ENCODE measurements at regions not wholly inside any gene's neighbourhood (a gene's known extent, or its start where the extent isn't known, plus 50 kb on each side); places are given as distances from the start of the nearest gene placed in this dataset.
"Not testable (repeated sequence)": the region's sequence is repeated elsewhere in the genome, so short reads cannot be mapped to it uniquely, and the experiment has no call there.

DNA sequence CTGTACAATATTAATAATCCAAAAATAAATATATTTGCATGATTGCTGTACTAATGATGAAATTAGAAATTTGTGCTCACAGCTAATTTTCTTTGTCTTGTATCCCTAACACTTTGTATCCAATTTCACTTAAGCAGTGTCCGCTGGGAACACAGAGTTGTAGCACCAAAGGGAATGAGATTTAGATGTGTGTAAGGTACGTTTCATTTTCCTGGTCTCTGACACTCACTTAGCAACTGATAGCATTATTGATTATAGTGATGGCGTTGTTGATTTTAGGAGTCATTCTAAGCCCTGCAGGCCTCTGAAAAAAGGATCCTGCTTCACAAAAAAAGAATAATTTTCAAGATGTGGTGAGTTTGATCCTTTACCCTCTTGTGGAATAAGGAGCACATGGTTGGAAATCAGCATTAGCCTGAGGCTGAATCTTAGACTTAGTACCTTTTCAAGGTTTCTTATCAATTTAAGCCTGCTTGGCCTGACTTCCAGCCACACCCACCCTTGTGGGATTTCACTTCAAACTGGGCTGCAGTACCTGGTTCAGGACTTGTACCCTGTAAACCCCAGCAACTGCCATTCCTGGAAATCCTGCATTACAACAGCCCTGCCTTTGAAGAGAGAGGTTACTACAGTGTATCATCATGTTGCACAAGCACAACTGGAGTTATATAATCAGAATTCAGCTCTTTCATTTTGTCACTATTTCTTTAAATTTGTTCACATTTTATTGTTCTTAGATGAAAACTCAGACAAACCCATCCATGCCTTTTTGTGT lies 116.2 kb downstream of the RND3 start:
- DNase-seq (ENCODE audit: low spot score): no peak

GRCh38 chr2:150370561-150370960 lies 116.9 kb downstream of the RND3 start:
- no peak for DNase-seq (ENCODE audit: low spot score)

DNA sequence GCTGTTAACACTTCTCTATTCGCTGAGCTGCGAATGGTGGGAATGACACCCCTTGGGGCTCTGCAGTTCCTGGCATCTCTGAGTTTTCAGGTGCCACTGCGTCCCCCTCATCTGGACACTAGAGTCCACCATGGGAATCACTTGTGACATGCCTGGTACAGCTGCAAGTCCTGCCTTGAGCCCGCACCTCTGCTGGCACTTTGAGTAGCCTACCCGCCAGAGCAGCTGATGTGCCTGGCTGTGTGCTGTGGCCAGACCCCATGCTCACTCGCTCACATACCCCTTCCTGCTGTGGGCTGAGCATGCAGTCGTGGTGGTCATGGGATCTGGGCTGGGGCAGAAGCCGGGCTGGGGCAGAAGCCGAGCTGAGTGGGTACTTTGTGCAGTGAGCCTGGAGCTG lies 117.6 kb downstream of the RND3 start:
- DNase-seq (ENCODE audit: low spot score): no peak

- no peak for DNase-seq (ENCODE audit: low spot score)
These were observed 129.0 kb downstream of the RND3 start for GRCh38 chr2:150358468-150358807.

DNA sequence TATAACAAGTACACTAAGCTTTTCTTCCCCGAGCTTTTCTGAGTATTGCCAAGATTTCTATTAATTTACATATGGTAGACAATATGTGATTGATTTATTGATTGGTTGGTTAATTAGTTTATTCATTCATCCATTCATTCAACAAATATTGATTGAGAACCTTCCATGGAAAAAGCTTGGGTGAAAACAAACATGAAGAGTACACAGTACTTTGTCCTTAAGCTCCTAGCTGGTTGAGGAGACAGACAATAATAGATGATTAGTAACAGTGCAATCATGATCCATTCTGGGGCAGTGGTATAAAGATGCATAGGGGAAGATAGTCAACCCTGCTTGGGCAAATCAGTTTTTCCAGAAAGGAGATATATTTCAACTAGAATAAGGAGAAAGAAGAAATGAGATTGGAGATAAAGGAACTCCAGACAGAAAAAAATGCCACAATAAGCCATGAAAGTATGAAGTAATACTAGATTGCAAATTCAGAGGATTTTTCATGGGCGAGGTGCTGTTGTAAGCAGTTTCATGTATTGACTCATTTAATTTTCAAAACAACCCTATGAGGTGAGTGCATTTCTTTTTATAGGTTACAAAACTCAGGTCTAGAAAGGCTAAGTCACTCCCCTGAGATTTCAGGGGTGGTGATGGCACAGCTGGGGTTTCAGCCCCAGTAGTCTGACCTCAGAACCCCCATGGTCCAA lies 129.5 kb downstream of the RND3 start:
- no peak for DNase-seq (ENCODE audit: low spot score)

DNA sequence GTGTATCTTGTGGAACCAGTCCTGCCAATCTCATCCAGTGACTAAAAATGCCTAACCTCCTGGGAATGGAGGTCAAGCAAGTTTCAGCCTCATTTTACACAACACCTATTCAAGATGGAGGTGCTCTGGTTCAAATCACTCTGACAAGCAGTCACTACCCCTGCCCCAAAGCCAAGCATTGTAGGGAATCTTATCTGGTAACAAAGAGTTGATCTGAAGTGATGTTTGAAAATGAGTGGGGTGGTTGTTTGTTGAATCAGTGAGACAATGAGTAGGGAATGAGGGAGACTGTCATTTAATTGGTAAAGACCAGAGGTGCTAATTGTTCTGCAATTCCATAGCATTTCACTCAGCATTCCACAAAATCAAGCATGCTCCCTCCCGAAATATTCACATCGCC lies 132.0 kb downstream of the RND3 start:
- DNase-seq (ENCODE audit: low spot score): no peak

DNA sequence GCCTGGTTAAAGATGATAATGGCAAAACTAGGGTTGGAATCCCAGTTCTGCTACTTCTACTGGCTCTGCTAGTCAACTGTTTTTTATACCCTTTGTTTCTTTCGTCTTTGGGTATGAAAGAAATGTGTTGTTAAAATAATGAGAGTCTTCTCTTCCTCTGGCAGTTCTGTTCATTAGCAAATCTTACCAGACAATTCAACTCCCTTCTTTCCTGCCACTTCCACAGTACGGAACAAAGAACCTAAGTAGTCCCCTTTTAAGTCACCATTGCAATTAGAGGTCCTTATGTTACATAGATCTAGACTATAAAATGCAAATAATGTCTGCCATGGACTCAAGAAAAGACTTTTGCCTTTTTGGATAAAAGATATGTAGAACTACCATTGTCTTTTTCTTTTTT lies 134.1 kb downstream of the RND3 start:
- DNase-seq (ENCODE audit: low spot score): no peak

- no peak for DNase-seq (ENCODE audit: low spot score)
These were observed 135.5 kb downstream of the RND3 start for GRCh38 chr2:150351922-150352321.

DNA sequence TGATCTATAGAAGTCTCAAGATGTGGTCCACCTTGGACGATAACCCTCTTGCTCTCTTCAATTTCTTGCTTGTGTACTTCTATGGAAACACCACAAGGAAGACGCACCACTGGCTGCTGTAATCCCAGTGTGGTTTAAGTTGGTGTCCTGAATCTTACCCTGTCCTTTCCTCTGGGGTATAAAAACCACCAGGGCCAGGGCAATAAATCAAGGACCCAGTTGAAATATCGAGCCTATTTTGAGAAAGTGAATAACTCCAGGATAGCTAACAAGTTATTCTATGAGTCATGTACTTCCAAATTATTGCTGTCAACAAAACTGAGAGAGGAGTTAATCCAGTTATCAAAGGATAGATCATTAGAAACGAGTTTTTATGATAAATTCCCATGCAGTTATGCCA lies 137.0 kb downstream of the RND3 start:
- DNase-seq (ENCODE audit: low spot score): no peak

DNA sequence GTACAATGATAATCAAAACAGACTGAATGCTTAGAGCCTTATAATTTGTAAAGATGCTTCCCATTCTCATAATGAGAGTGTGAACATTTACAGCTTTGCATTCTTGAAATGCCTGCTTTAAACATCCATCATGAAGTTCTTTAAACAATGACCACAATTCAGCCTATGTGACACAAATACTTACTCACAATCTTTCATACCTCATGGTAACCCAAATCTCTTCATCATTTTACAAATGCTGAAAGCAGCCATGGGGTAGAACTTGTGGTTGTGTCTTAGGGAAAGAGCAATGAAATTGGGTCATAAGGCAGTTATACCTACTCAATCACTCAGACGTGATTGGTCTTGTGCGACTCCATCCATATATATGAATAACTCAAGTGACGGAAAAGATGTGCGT lies 140.7 kb downstream of the RND3 start:
- DNase-seq (ENCODE audit: low spot score): no peak

DNA sequence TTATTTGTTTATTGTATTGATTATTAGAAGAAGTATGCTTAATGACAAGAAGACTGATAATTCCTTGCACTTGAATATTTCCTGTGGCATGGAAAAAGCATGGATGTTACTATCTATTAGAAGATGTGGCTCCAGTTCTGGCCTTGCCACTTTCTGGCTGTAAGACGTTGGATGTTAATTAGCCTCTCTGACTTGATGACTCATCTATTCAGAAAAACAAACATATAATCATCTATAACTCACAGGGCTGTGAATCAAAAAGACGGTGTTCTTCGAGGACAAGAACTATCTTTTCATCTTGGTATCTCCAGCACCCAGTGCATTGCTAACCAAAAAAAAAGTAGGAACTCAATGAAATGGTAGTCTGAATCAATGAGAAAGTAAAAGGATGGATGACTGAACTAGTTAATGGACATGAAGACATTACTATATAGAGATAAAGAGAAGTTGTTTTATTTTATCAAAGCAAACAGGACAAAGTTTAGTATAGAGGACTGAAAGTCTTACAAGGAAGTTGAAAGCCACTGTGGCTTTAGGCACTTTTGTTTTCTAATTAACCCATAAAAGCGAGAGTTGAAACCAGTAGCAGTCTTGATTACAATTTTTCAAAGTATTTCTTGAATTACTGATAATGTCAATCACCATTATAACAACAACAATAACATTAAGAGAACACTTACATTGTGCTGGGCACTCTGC lies 145.3 kb downstream of the RND3 start:
- no peak for DNase-seq (ENCODE audit: low spot score)

GRCh38 chr2:150339951-150340350 lies 147.5 kb downstream of the RND3 start:
- DNase-seq (ENCODE audit: low spot score): no peak

DNA sequence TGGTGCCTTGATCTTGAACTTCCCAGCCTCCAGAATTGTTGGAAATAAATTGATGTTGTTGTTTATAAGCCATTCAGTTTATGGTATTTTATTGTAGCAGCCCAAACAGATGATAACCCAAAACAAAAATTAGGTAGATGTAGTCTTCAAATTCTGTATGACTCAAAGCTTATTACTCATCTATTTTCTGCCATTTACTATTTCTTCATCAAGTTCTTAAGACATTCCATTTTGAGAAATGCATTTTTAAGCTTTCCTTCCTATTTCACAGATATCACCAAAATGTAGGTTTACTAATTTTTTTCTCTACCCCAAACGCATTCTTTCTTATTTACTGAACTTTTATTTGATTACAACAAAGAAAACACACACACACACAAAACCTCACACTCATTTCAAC lies 148.2 kb downstream of the RND3 start:
- no peak for DNase-seq (ENCODE audit: low spot score)

- DNase-seq (ENCODE audit: low spot score): no peak
These were observed 151.9 kb downstream of the RND3 start for GRCh38 chr2:150335596-150335995.

GRCh38 chr2:150332383-150332782 lies 155.1 kb downstream of the RND3 start:
- DNase-seq (ENCODE audit: low spot score): no peak

DNA sequence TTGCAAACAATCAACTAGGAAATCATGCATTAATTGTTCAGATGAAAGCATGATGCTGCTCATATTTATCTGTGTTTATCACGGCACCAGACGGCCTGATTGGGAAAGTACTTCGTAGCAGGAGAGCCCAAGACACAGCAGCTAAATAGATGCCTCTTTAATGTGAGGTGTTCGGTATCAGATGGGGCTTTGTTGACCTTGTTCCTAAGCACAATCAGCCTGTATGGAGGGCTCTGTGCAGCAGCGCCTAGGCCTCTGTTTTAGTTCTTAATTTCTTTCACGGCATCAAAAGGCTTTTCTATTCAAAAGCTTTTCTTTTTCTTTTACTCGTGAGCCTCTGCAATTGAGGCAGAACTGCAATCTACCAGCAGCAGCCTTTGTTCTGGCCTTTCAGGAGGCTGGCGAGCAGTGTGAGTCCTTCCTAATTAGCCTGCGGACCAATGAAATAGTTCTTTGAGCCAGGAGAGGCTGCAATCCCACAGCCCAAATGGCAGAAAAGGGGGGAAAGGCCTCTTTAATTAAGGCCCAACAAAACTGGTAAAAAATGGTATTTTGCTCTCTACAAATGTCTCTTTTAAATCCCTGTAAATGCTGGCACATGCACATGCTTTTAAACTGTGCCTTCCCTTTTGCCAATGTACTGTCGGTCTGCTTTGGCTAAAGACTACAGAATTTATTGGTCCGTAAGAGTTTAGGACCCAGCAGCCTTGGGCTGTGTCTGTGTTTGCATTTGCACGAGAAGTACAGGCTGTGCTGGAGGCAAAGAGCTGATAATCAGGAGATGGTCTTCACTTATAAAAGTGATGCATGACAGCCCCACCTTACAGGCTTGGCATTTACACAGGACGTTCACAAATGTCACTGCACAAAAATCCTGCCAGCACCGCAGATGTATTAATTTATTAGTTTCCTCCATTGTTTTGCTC lies 159.6 kb downstream of the RND3 start:
- no peak for DNase-seq (ENCODE audit: low spot score)

DNA sequence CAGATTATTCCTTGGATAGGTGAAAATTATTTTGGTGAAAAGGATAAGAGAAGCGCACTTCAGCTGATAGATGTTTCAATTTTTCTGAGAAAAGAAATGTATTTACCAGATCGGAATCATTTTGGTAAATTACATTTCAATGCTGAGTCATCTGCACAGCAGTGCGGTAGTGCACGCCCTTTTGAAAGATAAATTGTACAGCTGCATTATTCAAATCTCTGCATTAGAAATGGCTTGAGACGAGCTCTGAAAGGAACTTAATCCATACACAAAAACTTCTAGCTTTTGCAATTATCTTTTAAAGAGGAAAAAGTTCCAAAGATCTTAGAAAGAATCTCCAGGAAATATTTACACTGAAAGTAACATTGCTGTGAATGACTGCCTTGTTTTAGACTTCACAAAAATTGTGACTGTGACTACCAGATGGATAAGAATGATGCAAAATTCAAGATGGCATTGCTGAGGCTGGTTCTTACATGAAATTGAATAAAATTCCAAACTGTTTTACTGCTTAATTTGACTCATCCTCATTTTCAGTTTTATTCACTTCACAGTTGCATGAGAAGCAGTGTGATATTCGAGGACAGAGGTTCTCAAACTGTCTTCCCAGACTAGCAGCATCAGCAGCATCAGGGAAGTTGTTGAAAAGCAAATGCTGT lies 161.7 kb downstream of the RND3 start:
- DNase-seq (ENCODE audit: low spot score): no peak

GRCh38 chr2:150323071-150323470 lies 164.4 kb downstream of the RND3 start:
- not testable (repeated sequence) for DNase-seq (ENCODE audit: low spot score)

GRCh38 chr2:150320608-150321007 lies 166.9 kb downstream of the RND3 start:
- no peak for DNase-seq (ENCODE audit: low spot score)

DNA sequence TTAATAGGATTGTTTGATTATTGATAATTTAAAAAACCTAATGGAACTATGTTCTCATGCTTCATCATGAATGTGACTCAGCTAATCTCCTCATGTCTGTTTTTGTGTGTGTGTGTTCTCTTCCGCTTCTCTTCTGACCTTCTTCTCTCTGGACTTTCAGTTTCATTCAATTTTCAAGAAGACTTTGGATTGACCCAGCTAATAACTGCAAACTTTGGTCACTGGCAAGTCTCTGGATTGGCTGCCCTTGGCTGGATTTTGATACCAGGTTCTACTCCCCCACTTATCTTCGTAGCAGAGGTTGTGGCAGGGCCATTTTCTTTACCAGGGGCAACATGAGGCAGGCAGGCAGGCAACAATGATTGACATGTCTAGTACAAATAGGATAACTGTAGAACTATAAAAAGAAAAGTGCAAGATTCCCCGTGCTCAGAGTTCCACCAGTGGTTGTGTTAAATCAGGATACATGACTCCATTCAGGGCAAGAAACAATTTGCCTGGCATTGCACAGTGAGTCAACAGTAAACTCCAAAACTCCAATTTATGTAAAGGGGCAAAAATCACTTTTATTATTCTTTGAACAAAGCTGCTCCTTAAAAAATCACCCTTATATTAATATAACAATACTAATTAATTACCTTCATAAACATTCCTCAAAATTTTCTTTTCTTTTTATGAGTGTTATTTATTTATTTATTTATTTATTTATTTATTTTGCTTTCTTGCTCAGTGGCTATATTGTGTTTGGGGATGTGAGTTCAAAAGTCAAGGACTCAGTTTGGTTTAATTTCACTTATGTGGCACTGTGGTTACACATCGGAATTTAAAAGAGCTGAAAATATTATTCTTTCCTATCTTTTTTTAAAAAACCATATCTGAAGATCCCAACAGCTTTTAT lies 167.6 kb downstream of the RND3 start:
- DNase-seq (ENCODE audit: low spot score): no peak

GRCh38 chr2:150319085-150319484 lies 168.4 kb downstream of the RND3 start:
- DNase-seq (ENCODE audit: low spot score): no peak
